Testis (tissue), 2 donors: ENCODE measurements at regions not wholly inside any gene's neighbourhood (a gene's known extent, or its start where the extent isn't known, plus 50 kb on each side); places are given as distances from the start of the nearest gene placed in this dataset.

ENCODE experiments used
- POLR2A ChIP-seq: fragments of 450-650 bp; IDR thresholded peaks from one replicate; pipeline ENCODE4 v1.6.1; 2017; ENCODE audit warnings: antibody characterized with exemption, mild to moderate bottlenecking, moderate library complexity
- TF ChIP-seq, protein P1 (sequence below), 3 experiments: fragments of 450-650 bp in 2 of 3; fragments of 200-600 bp in 1 of 3; sonication (generic) in 1 of 3; IDR thresholded peaks; one replicate each; pipeline ENCODE4 v1.5.1; 2016 to 2019; ENCODE audit warnings: antibody characterized with exemption in 3 of 3, mild to moderate bottlenecking in 2 of 3, moderate library complexity in 1 of 3

DNA sequence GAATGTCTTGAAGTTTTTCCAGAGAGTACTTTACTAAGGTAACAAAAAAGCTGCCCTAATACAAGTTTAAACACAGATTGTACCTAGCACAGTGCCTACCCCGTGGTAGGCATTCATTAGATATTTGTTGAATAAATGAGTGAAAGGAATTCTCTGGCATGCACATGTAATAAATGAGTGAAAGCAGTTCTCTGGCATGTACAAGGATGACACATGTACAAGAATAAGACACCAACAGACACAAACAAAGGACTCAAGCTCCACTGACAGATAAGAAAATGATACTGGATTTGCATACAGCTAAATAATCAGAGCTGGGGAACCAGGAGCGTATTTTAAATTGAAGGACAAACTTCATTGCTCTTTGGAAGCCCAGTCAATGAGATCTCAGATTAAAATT, 535.8 kb downstream of the EFNA5 start:
- TF ChIP-seq, protein P1, sequence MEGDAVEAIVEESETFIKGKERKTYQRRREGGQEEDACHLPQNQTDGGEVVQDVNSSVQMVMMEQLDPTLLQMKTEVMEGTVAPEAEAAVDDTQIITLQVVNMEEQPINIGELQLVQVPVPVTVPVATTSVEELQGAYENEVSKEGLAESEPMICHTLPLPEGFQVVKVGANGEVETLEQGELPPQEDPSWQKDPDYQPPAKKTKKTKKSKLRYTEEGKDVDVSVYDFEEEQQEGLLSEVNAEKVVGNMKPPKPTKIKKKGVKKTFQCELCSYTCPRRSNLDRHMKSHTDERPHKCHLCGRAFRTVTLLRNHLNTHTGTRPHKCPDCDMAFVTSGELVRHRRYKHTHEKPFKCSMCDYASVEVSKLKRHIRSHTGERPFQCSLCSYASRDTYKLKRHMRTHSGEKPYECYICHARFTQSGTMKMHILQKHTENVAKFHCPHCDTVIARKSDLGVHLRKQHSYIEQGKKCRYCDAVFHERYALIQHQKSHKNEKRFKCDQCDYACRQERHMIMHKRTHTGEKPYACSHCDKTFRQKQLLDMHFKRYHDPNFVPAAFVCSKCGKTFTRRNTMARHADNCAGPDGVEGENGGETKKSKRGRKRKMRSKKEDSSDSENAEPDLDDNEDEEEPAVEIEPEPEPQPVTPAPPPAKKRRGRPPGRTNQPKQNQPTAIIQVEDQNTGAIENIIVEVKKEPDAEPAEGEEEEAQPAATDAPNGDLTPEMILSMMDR (IDR thresholded peaks at IDR 0.05) = no peak
- TF ChIP-seq POLR2A = no peak
